Activated CD8-positive, alpha-beta T cell treated with anti-CD3 and anti-CD28 coated beads for 36 hours (primary cell): ENCODE measurements at regions not wholly inside any gene's neighbourhood (a gene's known extent, or its start where the extent isn't known, plus 50 kb on each side); places are given as distances from the start of the nearest gene placed in this dataset.
A peak's percentile ranks its signal among the peaks of the same experiment; 100 is the strongest.

ENCODE experiments used
- ATAC-seq: fragments of 200-7000 bp; cut with Tn5 transposase; one replicate; pipeline ENCODE4 v1.10.0; 2021; ENCODE audit warnings: mild to moderate bottlenecking, moderate library complexity
- CTCF ChIA-PET: fragments of 350-600 bp; sonication (Branson Sonifier 250); formaldehyde crosslinking; loops from one replicate; lab custom pipeline; 2021; ENCODE audit warnings: antibody characterized with exemption; lab: Charles Lee
- POLR2A ChIA-PET: fragments of 350-600 bp; sonication (Branson Sonifier 250); formaldehyde crosslinking; loops from one replicate; lab custom pipeline; 2021; ENCODE audit warnings: antibody characterized with exemption; lab: Charles Lee
- DNase-seq: peaks from one replicate; pipeline ENCODE4 v3.0.0-alpha.2; 2020
- H3K27ac Mint-ChIP-seq: one replicate; pipeline ENCODE4 v1.8.0; 2021; ENCODE audit warnings: mild to moderate bottlenecking, mixed read lengths
- H3K27me3 Mint-ChIP-seq: one replicate; pipeline ENCODE4 v1.8.0; 2021; ENCODE audit warnings: mixed read lengths
- H3K36me3 Mint-ChIP-seq: one replicate; pipeline ENCODE4 v1.8.0; 2021; ENCODE audit warnings: low read depth, mixed read lengths
- H3K4me1 Mint-ChIP-seq: one replicate; pipeline ENCODE4 v1.8.0; 2021; ENCODE audit warnings: low read depth, mixed read lengths
- H3K4me3 Mint-ChIP-seq: one replicate; pipeline ENCODE4 v1.8.0; 2021; ENCODE audit warnings: mild to moderate bottlenecking, moderate library complexity, mixed read lengths
- H3K9me3 Mint-ChIP-seq: one replicate; pipeline ENCODE4 v1.8.0; 2021; ENCODE audit warnings: mixed read lengths
- CTCF ChIP-seq: fragments of 200-600 bp; IDR thresholded peaks from one replicate; pipeline ENCODE4 v1.8.0; 2022; ENCODE audit warnings: antibody characterized with exemption, mild to moderate bottlenecking
- intact Hi-C: fragments of 100-400 bp; cut with micrococcal nuclease; formaldehyde crosslinking; loops from one replicate; pipeline ENCODE4 v1.10.0; 2022

GRCh38 chr2:2682700-2683342 lies 351.7 kb upstream of the MYT1L start:
- no peaks in the 10 kb centered on the region for H3K9me3 Mint-ChIP-seq
- DNase-seq (no peak), ATAC-seq (no peak)
- no peak overlapping the region for H3K4me3 Mint-ChIP-seq
- peaks cover 30% of the 10 kb centered on the region for H3K4me1 Mint-ChIP-seq
- no peak overlapping the region for H3K27ac Mint-ChIP-seq
- POLR2A ChIA-PET = interaction anchor here (0.6 kb wide), 1 partner anchor 871 kb away, joined by 3 read pairs; no protein-coding TSS in a partner anchor
- no peaks in the 10 kb centered on the region for H3K27me3 Mint-ChIP-seq
- CTCF ChIA-PET = no interaction called here
- TF ChIP-seq CTCF = no peak
- no peaks in the 10 kb centered on the region for H3K36me3 Mint-ChIP-seq
- intact Hi-C loops = no loop called here

GRCh38 chr2:2681711-2682251 lies 350.7 kb upstream of the MYT1L start:
- CTCF ChIA-PET = no interaction called here
- TF ChIP-seq CTCF = no peak
- POLR2A ChIA-PET = no interaction called here
- H3K4me1 Mint-ChIP-seq = peaks cover 29% of the 10 kb centered on the region
- H3K36me3 Mint-ChIP-seq = no peaks in the 10 kb centered on the region
- H3K4me3 Mint-ChIP-seq = no peak overlapping the region
- ATAC-seq = peak; percentile 37
- H3K27ac Mint-ChIP-seq = no peak overlapping the region
- H3K9me3 Mint-ChIP-seq = no peaks in the 10 kb centered on the region
- peak; percentile 16 for DNase-seq
- no peaks in the 10 kb centered on the region for H3K27me3 Mint-ChIP-seq
- intact Hi-C loops = no loop called here

GRCh38 chr2:2681085-2681484 lies 350.0 kb upstream of the MYT1L start:
- ATAC-seq (no peak), DNase-seq (no peak)
- H3K27ac Mint-ChIP-seq = no peak overlapping the region
- no peak for TF ChIP-seq CTCF
- no peaks in the 10 kb centered on the region for H3K27me3 Mint-ChIP-seq
- CTCF ChIA-PET = no interaction called here
- no peaks in the 10 kb centered on the region for H3K36me3 Mint-ChIP-seq
- no peak overlapping the region for H3K4me3 Mint-ChIP-seq
- no peaks in the 10 kb centered on the region for H3K9me3 Mint-ChIP-seq
- peaks cover 24% of the 10 kb centered on the region for H3K4me1 Mint-ChIP-seq
- POLR2A ChIA-PET = no interaction called here
- intact Hi-C loops = no loop called here

- TF ChIP-seq CTCF = no peak
- Mint-ChIP-seq H3K4me1 (no peaks in the 10 kb centered on the region), H3K36me3 (no peaks in the 10 kb centered on the region), H3K27me3 (no peaks in the 10 kb centered on the region), H3K4me3 (no peak overlapping the region), H3K27ac (no peak overlapping the region), H3K9me3 (no peaks in the 10 kb centered on the region)
- ATAC-seq (no peak), DNase-seq (no peak)
- POLR2A ChIA-PET = no interaction called here
- CTCF ChIA-PET = no interaction called here
- intact Hi-C loops = no loop called here
Measured at GRCh38 chr2:2674831-2675230, 343.8 kb upstream of the MYT1L start.

- Mint-ChIP-seq H3K4me3 (no peak overlapping the region), H3K4me1 (no peaks in the 10 kb centered on the region), H3K27ac (no peak overlapping the region), H3K27me3 (no peaks in the 10 kb centered on the region), H3K36me3 (no peaks in the 10 kb centered on the region), H3K9me3 (no peaks in the 10 kb centered on the region)
- ATAC-seq (no peak), DNase-seq (no peak)
- ChIA-PET POLR2A (no interaction called here), CTCF (no interaction called here)
- intact Hi-C loops = no loop called here
- no peak for TF ChIP-seq CTCF
Measured at GRCh38 chr2:2673406-2673805, 342.3 kb upstream of the MYT1L start.
